Neural progenitor cell (in vitro differentiated cells): ENCODE measurements at regions not wholly inside any gene's neighbourhood (a gene's known extent, or its start where the extent isn't known, plus 50 kb on each side); places are given as distances from the start of the nearest gene placed in this dataset.

ENCODE experiments used
- DNase-seq: peaks from one replicate; pipeline ENCODE4 v3.0.0-alpha.2; 2016; ENCODE audit warnings: low spot score
- H2AFZ ChIP-seq: fragments of 200-600 bp; sonication (generic); replicated peaks from 2 replicates; pipeline ENCODE4 v1.6.1; 2016; ENCODE audit warnings: antibody characterized with exemption
- H3F3A ChIP-seq: fragments of 200-600 bp; sonication (generic); 2 replicates; pipeline ENCODE4 v1.6.1; 2016; ENCODE audit warnings: antibody characterized with exemption, low read depth
- H3K27ac ChIP-seq: fragments of 200-600 bp; sonication (generic); 2 replicates; pipeline ENCODE4 v1.5.1; 2016; ENCODE audit warnings: mild to moderate bottlenecking
- H3K27me3 ChIP-seq: fragments of 200-600 bp; sonication (generic); 2 replicates; pipeline ENCODE4 v1.6.1; 2016; ENCODE audit warnings: mild to moderate bottlenecking, moderate library complexity
- H3K36me3 ChIP-seq: fragments of 200-600 bp; sonication (generic); 2 replicates; pipeline ENCODE4 v1.5.1; 2016
- H3K4me1 ChIP-seq: fragments of 200-600 bp; sonication (generic); 2 replicates; pipeline ENCODE4 v1.6.1; 2016; ENCODE audit warnings: mixed run types
- H3K4me2 ChIP-seq: fragments of 200-600 bp; sonication (generic); 2 replicates; pipeline ENCODE4 v1.6.1; 2016
- H3K4me3 ChIP-seq: fragments of 200-600 bp; sonication (generic); 2 replicates; pipeline ENCODE4 v1.5.1; 2016
- H3K79me2 ChIP-seq: fragments of 200-600 bp; sonication (generic); 2 replicates; pipeline ENCODE4 v1.6.1; 2016; ENCODE audit warnings: low read depth
- H3K9ac ChIP-seq: fragments of 200-600 bp; sonication (generic); 2 replicates; pipeline ENCODE4 v1.6.1; 2016
- H3K9me3 ChIP-seq: fragments of 200-600 bp; sonication (generic); 2 replicates; pipeline ENCODE4 v1.5.1; 2016; ENCODE audit warnings: low read depth
- H4K20me1 ChIP-seq: fragments of 200-600 bp; sonication (generic); 2 replicates; pipeline ENCODE4 v1.6.1; 2016; ENCODE audit warnings: low read depth
- H3K27ac Mint-ChIP-seq: 3 replicates; pipeline ENCODE4 v1.8.0; 2021; ENCODE audit warnings: mixed read lengths
- H3K27me3 Mint-ChIP-seq: 2 replicates; pipeline ENCODE4 v1.8.0; 2022; ENCODE audit warnings: low read depth, mild to moderate bottlenecking, inconsistent platforms, moderate library complexity, mixed read lengths; ENCODE audit not compliant: insufficient read depth
- H3K36me3 Mint-ChIP-seq: 3 replicates; pipeline ENCODE4 v1.8.0; 2021; ENCODE audit warnings: mixed read lengths
- H3K4me1 Mint-ChIP-seq: 3 replicates; pipeline ENCODE4 v1.8.0; 2021; ENCODE audit warnings: mixed read lengths
- H3K4me3 Mint-ChIP-seq: 3 replicates; pipeline ENCODE4 v1.8.0; 2021; ENCODE audit warnings: mild to moderate bottlenecking, moderate library complexity, mixed read lengths
- H3K9me3 Mint-ChIP-seq: 3 replicates; pipeline ENCODE4 v1.8.0; 2020; ENCODE audit warnings: mixed read lengths
- CTCF ChIP-seq: fragments of 200-600 bp; sonication (generic); IDR thresholded peaks from 2 replicates; pipeline ENCODE4 v1.5.1; 2017; ENCODE audit warnings: antibody characterized with exemption, mild to moderate bottlenecking
- EZH2 ChIP-seq: fragments of 200-600 bp; sonication (generic); IDR thresholded peaks from 2 replicates; pipeline ENCODE4 v1.6.1; 2017; ENCODE audit warnings: antibody characterized with exemption, mild to moderate bottlenecking, moderate library complexity
- EZH2phosphoT487 ChIP-seq: fragments of 200-600 bp; sonication (generic); IDR thresholded peaks from 2 replicates; pipeline ENCODE4 v1.6.1; 2017; ENCODE audit warnings: antibody characterized with exemption

GRCh38 chr12:68499616-68500015 lies 111.1 kb upstream of the RAP1B start:
- no peaks in the 10 kb centered on the region for H3K27me3 ChIP-seq
- H3F3A ChIP-seq: no peaks in the 10 kb centered on the region
- no peaks in the 10 kb centered on the region for H3K79me2 ChIP-seq
- DNase-seq: no peak
- no peaks in the 10 kb centered on the region for H4K20me1 ChIP-seq
- no peaks in the 10 kb centered on the region for H3K4me1 ChIP-seq
- H2AFZ ChIP-seq: no peak overlapping the region
- H3K9ac ChIP-seq: no peak overlapping the region
- H3K4me1 Mint-ChIP-seq: peaks cover 2% of the 10 kb centered on the region
- H3K36me3 Mint-ChIP-seq: no peaks in the 10 kb centered on the region
- no peak overlapping the region for H3K27ac ChIP-seq
- TF ChIP-seq EZH2phosphoT487 (no peak), EZH2 (no peak), CTCF (no peak)
- H3K4me3 ChIP-seq: no peak overlapping the region
- no peaks in the 10 kb centered on the region for H3K36me3 ChIP-seq
- no peak overlapping the region for H3K27ac Mint-ChIP-seq
- H3K27me3 Mint-ChIP-seq: peaks cover 4% of the 10 kb centered on the region
- no peaks in the 10 kb centered on the region for H3K9me3 Mint-ChIP-seq
- H3K9me3 ChIP-seq: no peaks in the 10 kb centered on the region
- no peak overlapping the region for H3K4me2 ChIP-seq
- no peak overlapping the region for H3K4me3 Mint-ChIP-seq

- H3K36me3 ChIP-seq: no peaks in the 10 kb centered on the region
- H3K9ac ChIP-seq: no peak overlapping the region
- H3K79me2 ChIP-seq: no peaks in the 10 kb centered on the region
- no peaks in the 10 kb centered on the region for H4K20me1 ChIP-seq
- no peak overlapping the region for H3K4me3 ChIP-seq
- H3K27me3 ChIP-seq: no peaks in the 10 kb centered on the region
- no peak overlapping the region for H3K27ac Mint-ChIP-seq
- H3K36me3 Mint-ChIP-seq: no peaks in the 10 kb centered on the region
- H3F3A ChIP-seq: no peaks in the 10 kb centered on the region
- no peak overlapping the region for H3K27ac ChIP-seq
- H3K4me3 Mint-ChIP-seq: no peak overlapping the region
- no peak for DNase-seq
- H3K9me3 ChIP-seq: no peaks in the 10 kb centered on the region
- H3K27me3 Mint-ChIP-seq: peaks cover 4% of the 10 kb centered on the region
- H3K4me2 ChIP-seq: no peak overlapping the region
- H3K9me3 Mint-ChIP-seq: no peaks in the 10 kb centered on the region
- no peaks in the 10 kb centered on the region for H3K4me1 ChIP-seq
- peak overlapping the region; percentile 83 for H2AFZ ChIP-seq
- H3K4me1 Mint-ChIP-seq: peaks cover 2% of the 10 kb centered on the region
- TF ChIP-seq EZH2phosphoT487 (no peak), EZH2 (no peak), CTCF (no peak)
These were observed 109.5 kb upstream of the RAP1B start for GRCh38 chr12:68501226-68501625.

- H3K4me3 ChIP-seq: no peak overlapping the region
- H4K20me1 ChIP-seq: no peaks in the 10 kb centered on the region
- H3K79me2 ChIP-seq: no peaks in the 10 kb centered on the region
- H3K4me1 Mint-ChIP-seq: peaks cover 1% of the 10 kb centered on the region
- H3K4me1 ChIP-seq: no peaks in the 10 kb centered on the region
- DNase-seq: no peak
- no peak overlapping the region for H3K27ac Mint-ChIP-seq
- no peaks in the 10 kb centered on the region for H3K36me3 Mint-ChIP-seq
- no peaks in the 10 kb centered on the region for H3K36me3 ChIP-seq
- no peaks in the 10 kb centered on the region for H3K27me3 ChIP-seq
- no peak overlapping the region for H3K4me3 Mint-ChIP-seq
- no peaks in the 10 kb centered on the region for H3K9me3 ChIP-seq
- no peaks in the 10 kb centered on the region for H3F3A ChIP-seq
- TF ChIP-seq EZH2 (no peak), CTCF (no peak), EZH2phosphoT487 (no peak)
- no peaks in the 10 kb centered on the region for H3K9me3 Mint-ChIP-seq
- no peaks in the 10 kb centered on the region for H3K27me3 Mint-ChIP-seq
- no peak overlapping the region for H3K4me2 ChIP-seq
- H3K27ac ChIP-seq: no peak overlapping the region
- H2AFZ ChIP-seq: no peak overlapping the region
- no peak overlapping the region for H3K9ac ChIP-seq
These were observed 104.7 kb upstream of the RAP1B start for GRCh38 chr12:68505970-68506369.

GRCh38 chr12:68506619-68507018 lies 104.1 kb upstream of the RAP1B start:
- Histone ChIP-seq H3K27ac (no peak overlapping the region), H3K4me1 (no peaks in the 10 kb centered on the region), H3K27me3 (no peaks in the 10 kb centered on the region), H3K9me3 (no peaks in the 10 kb centered on the region), H3K4me2 (no peak overlapping the region), H3K4me3 (no peak overlapping the region), H2AFZ (no peak overlapping the region), H4K20me1 (no peaks in the 10 kb centered on the region), H3F3A (no peaks in the 10 kb centered on the region), H3K9ac (no peak overlapping the region), H3K79me2 (no peaks in the 10 kb centered on the region), H3K36me3 (no peaks in the 10 kb centered on the region)
- Mint-ChIP-seq H3K4me3 (no peak overlapping the region), H3K27ac (no peak overlapping the region), H3K9me3 (no peaks in the 10 kb centered on the region), H3K36me3 (no peaks in the 10 kb centered on the region), H3K4me1 (no peaks in the 10 kb centered on the region), H3K27me3 (no peaks in the 10 kb centered on the region)
- no peak for TF ChIP-seq EZH2phosphoT487
- DNase-seq: no peak
